Neural crest cell (in vitro differentiated cells): ENCODE measurements at regions not wholly inside any gene's neighbourhood (a gene's known extent, or its start where the extent isn't known, plus 50 kb on each side); places are given as distances from the start of the nearest gene placed in this dataset.
"Not testable (repeated sequence)": the region's sequence is repeated elsewhere in the genome, so short reads cannot be mapped to it uniquely, and the experiment has no call there.

Source experiments
- DNase-seq: peaks from one replicate; pipeline ENCODE4 v3.0.0; 2021; ENCODE audit warnings: low read depth, mixed read lengths, low spot score
- H3K27ac Mint-ChIP-seq: one replicate; pipeline ENCODE4 v1.8.0; 2021; ENCODE audit warnings: mild to moderate bottlenecking, mixed read lengths; ENCODE audit not compliant: unreplicated experiment
- H3K27me3 Mint-ChIP-seq: 2 replicates; pipeline ENCODE4 v1.8.0; 2021; ENCODE audit warnings: low read depth, mild to moderate bottlenecking, mixed read lengths
- H3K36me3 Mint-ChIP-seq: 2 replicates; pipeline ENCODE4 v1.8.0; 2021; ENCODE audit warnings: low read depth, mild to moderate bottlenecking, mixed read lengths
- H3K4me1 Mint-ChIP-seq: 2 replicates; pipeline ENCODE4 v1.8.0; 2021; ENCODE audit warnings: mixed read lengths
- H3K4me3 Mint-ChIP-seq: one replicate; pipeline ENCODE4 v1.8.0; 2021; ENCODE audit warnings: mild to moderate bottlenecking, mixed read lengths
- H3K9me3 Mint-ChIP-seq: 2 replicates; pipeline ENCODE4 v1.8.0; 2021; ENCODE audit warnings: mixed read lengths
- TF ChIP-seq, protein P1 (sequence below): fragments of 200-600 bp; sonication (generic); conservative IDR thresholded peaks from 2 replicates; pipeline ENCODE4 v1.5.0; 2021; ENCODE audit warnings: antibody characterized with exemption, mild to moderate bottlenecking

- no peak for DNase-seq
- Mint-ChIP-seq H3K36me3 (no peaks in the 10 kb centered on the region), H3K9me3 (no peaks in the 10 kb centered on the region), H3K27me3 (no peaks in the 10 kb centered on the region), H3K4me1 (no peaks in the 10 kb centered on the region), H3K4me3 (no peak overlapping the region), H3K27ac (no peak overlapping the region)
- TF ChIP-seq, protein P1, sequence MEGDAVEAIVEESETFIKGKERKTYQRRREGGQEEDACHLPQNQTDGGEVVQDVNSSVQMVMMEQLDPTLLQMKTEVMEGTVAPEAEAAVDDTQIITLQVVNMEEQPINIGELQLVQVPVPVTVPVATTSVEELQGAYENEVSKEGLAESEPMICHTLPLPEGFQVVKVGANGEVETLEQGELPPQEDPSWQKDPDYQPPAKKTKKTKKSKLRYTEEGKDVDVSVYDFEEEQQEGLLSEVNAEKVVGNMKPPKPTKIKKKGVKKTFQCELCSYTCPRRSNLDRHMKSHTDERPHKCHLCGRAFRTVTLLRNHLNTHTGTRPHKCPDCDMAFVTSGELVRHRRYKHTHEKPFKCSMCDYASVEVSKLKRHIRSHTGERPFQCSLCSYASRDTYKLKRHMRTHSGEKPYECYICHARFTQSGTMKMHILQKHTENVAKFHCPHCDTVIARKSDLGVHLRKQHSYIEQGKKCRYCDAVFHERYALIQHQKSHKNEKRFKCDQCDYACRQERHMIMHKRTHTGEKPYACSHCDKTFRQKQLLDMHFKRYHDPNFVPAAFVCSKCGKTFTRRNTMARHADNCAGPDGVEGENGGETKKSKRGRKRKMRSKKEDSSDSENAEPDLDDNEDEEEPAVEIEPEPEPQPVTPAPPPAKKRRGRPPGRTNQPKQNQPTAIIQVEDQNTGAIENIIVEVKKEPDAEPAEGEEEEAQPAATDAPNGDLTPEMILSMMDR, result no peak
Observed at GRCh38 chr7:142579946-142580345, 169.3 kb upstream of the PRSS1 start.

- H3K9me3 Mint-ChIP-seq, H3K4me3 Mint-ChIP-seq, H3K27me3 Mint-ChIP-seq, H3K36me3 Mint-ChIP-seq, DNase-seq, H3K4me1 Mint-ChIP-seq, H3K27ac Mint-ChIP-seq: not testable (repeated sequence)
Observed at GRCh38 chr7:142575351-142575750, 173.9 kb upstream of the PRSS1 start.

DNA sequence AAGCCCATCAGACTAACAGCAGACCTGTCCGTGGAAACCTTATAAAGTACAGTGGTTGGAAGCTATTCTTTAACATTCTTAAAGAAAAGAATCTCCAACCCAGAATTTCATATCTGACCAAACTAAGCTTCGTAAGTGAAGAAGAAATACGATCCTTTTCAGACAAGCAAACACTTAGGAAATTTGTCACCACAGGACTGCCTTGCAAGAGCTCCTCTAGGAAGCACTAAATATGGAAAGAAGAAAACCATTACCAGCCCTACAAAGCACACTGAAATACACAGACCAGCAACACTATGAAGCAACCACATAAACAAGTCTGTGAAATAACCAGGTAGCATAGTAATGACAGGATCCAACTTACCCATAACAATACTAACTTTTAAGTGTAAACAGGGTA, 177.7 kb upstream of the PRSS1 start:
- Mint-ChIP-seq H3K36me3 (peaks cover 2% of the 10 kb centered on the region), H3K9me3 (no peaks in the 10 kb centered on the region), H3K27ac (no peak overlapping the region), H3K4me1 (no peaks in the 10 kb centered on the region), H3K27me3 (no peaks in the 10 kb centered on the region), H3K4me3 (no peak overlapping the region)
- TF ChIP-seq, protein P1, result no peak
- no peak for DNase-seq

- Mint-ChIP-seq H3K36me3 (peaks cover 2% of the 10 kb centered on the region), H3K27me3 (no peaks in the 10 kb centered on the region), H3K27ac (no peak overlapping the region), H3K4me3 (no peak overlapping the region), H3K4me1 (no peaks in the 10 kb centered on the region), H3K9me3 (no peaks in the 10 kb centered on the region)
- TF ChIP-seq, protein P1, result no peak
- no peak for DNase-seq
Observed at GRCh38 chr7:142569851-142570250, 179.4 kb upstream of the PRSS1 start.

GRCh38 chr7:142568435-142569097, 180.7 kb upstream of the PRSS1 start:
- no peaks in the 10 kb centered on the region for H3K27me3 Mint-ChIP-seq

More at GRCh38 chr7:142568435-142569097, 180.7 kb upstream of the PRSS1 start:
- no peak for DNase-seq
- Mint-ChIP-seq H3K9me3 (no peaks in the 10 kb centered on the region), H3K36me3 (no peaks in the 10 kb centered on the region), H3K27ac (no peak overlapping the region), H3K4me1 (no peaks in the 10 kb centered on the region), H3K4me3 (no peak overlapping the region)
- TF ChIP-seq, protein P1, result no peak
